SK-N-SH (cell line): ENCODE measurements at regions not wholly inside any gene's neighbourhood (a gene's known extent, or its start where the extent isn't known, plus 50 kb on each side); places are given as distances from the start of the nearest gene placed in this dataset.

Experiments used
- FOXM1 ChIP-seq: IDR thresholded peaks from 2 replicates; pipeline ENCODE4 v1.4.0; 2012; ENCODE audit warnings: low read depth, mild to moderate bottlenecking
- POLR2AphosphoS5 ChIP-seq: IDR thresholded peaks from 2 replicates; pipeline ENCODE4 v1.6.1; 2012; ENCODE audit warnings: low read depth, low read length
- RFX5 ChIP-seq: IDR thresholded peaks from 2 replicates; pipeline ENCODE4 v1.6.1; 2012; ENCODE audit warnings: mild to moderate bottlenecking, improper control_type of control experiment, low read length
- TF ChIP-seq, protein P1 (sequence below): fragments of 200-600 bp; sonication (generic); IDR thresholded peaks from 2 replicates; pipeline ENCODE4 v1.6.1; 2017; ENCODE audit warnings: antibody characterized with exemption, mild to moderate bottlenecking, moderate library complexity

DNA sequence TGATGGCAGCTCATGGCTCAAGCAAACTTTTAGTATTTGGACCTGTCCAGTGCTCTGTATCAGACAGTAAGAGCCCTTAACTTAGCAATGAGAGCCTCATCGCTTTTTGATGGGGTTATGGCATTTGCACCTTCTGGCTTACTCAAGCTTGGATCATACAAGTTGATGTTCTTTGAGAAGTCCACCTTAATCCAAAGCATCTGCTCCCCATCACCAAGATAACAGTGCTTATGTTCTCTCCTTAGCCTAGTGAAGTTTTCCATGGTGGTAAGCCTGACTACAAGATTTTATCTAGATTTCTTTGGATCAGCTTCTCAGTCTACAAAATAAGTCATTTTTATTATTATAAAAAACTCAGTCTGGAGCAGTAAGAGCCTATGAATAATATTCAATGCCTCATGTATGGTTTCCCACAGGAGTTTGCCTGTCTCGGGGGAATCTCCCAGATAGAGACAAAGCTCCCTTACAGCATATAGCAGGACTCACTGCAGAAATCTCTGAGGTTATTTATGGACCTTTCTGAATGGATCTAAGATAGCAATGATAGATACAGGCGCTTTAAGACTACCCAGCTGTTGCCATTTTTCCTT, 472.2 kb upstream of the LINC00305 start:
- TF ChIP-seq, protein P1, sequence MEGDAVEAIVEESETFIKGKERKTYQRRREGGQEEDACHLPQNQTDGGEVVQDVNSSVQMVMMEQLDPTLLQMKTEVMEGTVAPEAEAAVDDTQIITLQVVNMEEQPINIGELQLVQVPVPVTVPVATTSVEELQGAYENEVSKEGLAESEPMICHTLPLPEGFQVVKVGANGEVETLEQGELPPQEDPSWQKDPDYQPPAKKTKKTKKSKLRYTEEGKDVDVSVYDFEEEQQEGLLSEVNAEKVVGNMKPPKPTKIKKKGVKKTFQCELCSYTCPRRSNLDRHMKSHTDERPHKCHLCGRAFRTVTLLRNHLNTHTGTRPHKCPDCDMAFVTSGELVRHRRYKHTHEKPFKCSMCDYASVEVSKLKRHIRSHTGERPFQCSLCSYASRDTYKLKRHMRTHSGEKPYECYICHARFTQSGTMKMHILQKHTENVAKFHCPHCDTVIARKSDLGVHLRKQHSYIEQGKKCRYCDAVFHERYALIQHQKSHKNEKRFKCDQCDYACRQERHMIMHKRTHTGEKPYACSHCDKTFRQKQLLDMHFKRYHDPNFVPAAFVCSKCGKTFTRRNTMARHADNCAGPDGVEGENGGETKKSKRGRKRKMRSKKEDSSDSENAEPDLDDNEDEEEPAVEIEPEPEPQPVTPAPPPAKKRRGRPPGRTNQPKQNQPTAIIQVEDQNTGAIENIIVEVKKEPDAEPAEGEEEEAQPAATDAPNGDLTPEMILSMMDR, result no peak
- TF ChIP-seq POLR2AphosphoS5, result no peak
- TF ChIP-seq FOXM1, result no peak
- no peak for TF ChIP-seq RFX5
